ENCODE measurements at regions not wholly inside any gene's neighbourhood (a gene's known extent, or its start where the extent isn't known, plus 50 kb on each side); places are given as distances from the start of the nearest gene placed in this dataset.
"Not testable (repeated sequence)": the region's sequence is repeated elsewhere in the genome, so short reads cannot be mapped to it uniquely, and the experiment has no call there.

DNA sequence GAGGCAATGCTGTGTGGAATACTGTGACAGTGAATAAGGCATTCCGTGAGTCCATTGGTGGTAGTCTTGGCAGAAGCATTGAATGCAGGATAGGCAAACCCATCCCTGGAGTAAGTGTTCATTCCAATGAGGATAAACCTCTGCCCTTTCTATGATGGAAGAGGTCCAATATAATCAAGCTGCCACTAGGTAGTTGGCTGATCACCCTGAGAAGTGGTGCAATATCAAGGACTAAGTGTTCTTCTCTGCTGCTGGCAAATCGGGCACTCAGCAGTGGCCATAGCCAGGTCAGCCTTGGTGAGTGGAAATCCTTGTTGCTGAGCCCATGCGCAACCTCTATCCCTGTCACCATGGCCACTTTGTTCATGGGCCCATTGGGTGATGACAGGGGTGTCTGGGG is 70.1 kb downstream of the FBXO4 start:
- Histone ChIP-seq H3K27me3 (no peaks in the 10 kb centered on the region), H3K36me3 (no peaks in the 10 kb centered on the region), H3K4me3 (no peak overlapping the region), H3K9me3 (no peaks in the 10 kb centered on the region), H3K4me1 (no peaks in the 10 kb centered on the region), H3K27ac (no peak overlapping the region)
- TF ChIP-seq, protein P1, sequence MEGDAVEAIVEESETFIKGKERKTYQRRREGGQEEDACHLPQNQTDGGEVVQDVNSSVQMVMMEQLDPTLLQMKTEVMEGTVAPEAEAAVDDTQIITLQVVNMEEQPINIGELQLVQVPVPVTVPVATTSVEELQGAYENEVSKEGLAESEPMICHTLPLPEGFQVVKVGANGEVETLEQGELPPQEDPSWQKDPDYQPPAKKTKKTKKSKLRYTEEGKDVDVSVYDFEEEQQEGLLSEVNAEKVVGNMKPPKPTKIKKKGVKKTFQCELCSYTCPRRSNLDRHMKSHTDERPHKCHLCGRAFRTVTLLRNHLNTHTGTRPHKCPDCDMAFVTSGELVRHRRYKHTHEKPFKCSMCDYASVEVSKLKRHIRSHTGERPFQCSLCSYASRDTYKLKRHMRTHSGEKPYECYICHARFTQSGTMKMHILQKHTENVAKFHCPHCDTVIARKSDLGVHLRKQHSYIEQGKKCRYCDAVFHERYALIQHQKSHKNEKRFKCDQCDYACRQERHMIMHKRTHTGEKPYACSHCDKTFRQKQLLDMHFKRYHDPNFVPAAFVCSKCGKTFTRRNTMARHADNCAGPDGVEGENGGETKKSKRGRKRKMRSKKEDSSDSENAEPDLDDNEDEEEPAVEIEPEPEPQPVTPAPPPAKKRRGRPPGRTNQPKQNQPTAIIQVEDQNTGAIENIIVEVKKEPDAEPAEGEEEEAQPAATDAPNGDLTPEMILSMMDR (IDR thresholded peaks at IDR 0.05): no peak
- TF ChIP-seq POLR2AphosphoS5 (IDR thresholded peaks at IDR 0.05; ENCODE audit: insufficient read depth in 1 of 2, low read depth in 1 of 2) (no peak), POLR2A (IDR thresholded peaks at IDR 0.05) (no peak)
- no peak for DNase-seq (ENCODE audit: extremely low spot score in 2 of 2)
- intact Hi-C loops (cut with DNase I): no loop called here

DNA sequence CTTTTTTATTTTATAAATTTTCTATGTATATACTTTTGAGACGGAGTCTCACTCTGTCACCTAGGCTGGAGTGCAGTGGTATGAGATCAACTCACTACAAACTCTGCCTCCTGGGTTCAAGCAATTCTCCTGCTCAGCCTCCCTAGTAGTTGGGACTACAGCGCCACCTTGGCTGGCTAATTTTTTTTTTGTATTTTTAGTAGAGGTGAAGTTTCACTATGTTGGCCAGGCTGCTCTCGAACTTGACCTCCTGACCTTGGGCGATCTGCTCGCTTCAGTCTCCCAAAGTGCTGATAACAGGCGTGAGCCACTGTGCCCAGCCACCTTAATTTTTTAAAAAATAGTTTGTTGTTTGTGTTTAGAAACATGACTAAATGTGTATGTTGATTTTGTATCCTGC is 76.6 kb downstream of the FBXO4 start:
- no peaks in the 10 kb centered on the region for H3K27me3 ChIP-seq
- no peak for DNase-seq (ENCODE audit: extremely low spot score in 2 of 2)
- H3K4me3 ChIP-seq: no peak overlapping the region
- no peak overlapping the region for H3K27ac ChIP-seq
- H3K9me3 ChIP-seq: no peaks in the 10 kb centered on the region
- H3K36me3 ChIP-seq: no peaks in the 10 kb centered on the region
- no peaks in the 10 kb centered on the region for H3K4me1 ChIP-seq
- TF ChIP-seq POLR2AphosphoS5 (IDR thresholded peaks at IDR 0.05; ENCODE audit: insufficient read depth in 1 of 2, low read depth in 1 of 2): no peak
- TF ChIP-seq, protein P1 (IDR thresholded peaks at IDR 0.05): no peak
- TF ChIP-seq POLR2A (IDR thresholded peaks at IDR 0.05): no peak
- intact Hi-C loops (cut with DNase I): no loop called here

DNA sequence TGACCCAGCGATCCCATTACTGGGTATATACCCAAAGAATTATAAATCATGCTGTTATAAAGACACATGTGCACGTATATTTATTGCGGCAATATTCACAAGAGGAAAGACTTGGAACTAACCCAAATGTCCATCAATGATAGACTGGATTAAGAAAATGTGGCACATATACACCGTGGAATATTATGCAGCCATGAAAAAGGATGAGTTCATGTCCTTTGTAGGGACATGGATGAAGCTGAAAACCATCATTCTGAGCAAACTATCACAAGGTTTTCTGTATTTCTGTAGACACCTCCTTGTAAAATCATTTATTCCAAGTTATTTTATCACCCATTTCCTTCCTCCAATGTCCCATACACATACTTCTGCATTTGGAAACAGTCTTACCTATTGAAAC is 78.8 kb downstream of the FBXO4 start:
- H3K27me3 ChIP-seq; H3K36me3 ChIP-seq; intact Hi-C loops (cut with DNase I); DNase-seq (ENCODE audit: extremely low spot score in 2 of 2); H3K4me3 ChIP-seq; H3K9me3 ChIP-seq; H3K4me1 ChIP-seq; H3K27ac ChIP-seq: not testable (repeated sequence)

DNA sequence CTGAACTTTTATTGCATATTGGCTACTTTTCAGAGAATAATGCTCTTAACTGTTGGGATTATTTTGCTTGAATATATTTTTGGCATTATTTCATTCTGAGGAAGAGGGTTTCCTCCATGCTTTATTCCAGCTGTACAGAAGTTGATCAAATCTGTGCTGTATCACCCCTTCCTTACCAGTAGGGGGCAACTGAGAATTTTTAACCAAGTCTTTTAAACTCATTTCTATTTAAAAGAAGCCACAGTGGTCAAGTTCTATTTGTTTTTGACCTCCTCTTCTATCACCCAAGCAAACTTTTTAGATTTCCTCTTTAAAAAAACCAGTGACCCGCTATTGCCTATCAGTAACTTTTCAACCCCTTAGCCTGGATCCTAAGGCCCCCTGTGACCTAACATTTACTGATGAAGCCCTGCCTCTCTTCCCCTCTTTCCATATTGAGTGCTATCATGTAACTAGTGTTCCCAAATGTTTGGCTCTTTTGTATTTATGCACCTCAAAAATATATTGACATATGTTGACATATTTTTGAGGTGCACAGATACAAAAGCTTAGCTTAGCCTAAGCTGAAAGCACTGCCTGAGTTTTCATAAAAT is 80.6 kb downstream of the FBXO4 start:
- intact Hi-C loops (cut with DNase I): no loop called here
- no peaks in the 10 kb centered on the region for H3K9me3 ChIP-seq
- no peaks in the 10 kb centered on the region for H3K36me3 ChIP-seq

DNA sequence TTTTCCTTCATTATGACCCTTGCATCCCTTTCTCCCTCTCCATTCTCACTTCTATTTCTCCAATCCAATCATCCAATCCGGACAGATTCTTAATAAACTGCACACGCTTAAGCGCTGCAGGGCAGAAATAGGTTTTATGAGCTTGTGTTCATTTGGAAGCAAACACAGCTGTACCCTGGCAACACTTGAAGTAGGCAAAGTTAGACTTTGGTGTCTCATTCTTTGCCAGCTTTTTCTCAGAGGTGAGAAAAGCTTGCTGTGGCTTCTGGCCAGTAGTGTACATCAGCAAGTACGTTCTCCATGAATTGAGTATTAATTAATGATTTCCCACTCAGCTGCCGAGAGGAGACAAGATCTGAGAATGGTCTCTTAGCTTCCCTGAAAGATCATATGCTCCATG is 88.5 kb downstream of the FBXO4 start:
- TF ChIP-seq POLR2AphosphoS5 (IDR thresholded peaks at IDR 0.05; ENCODE audit: insufficient read depth in 1 of 2, low read depth in 1 of 2) (no peak), POLR2A (IDR thresholded peaks at IDR 0.05) (no peak)
- TF ChIP-seq, protein P1 (IDR thresholded peaks at IDR 0.05): no peak
- no peaks in the 10 kb centered on the region for H3K36me3 ChIP-seq
- no peaks in the 10 kb centered on the region for H3K9me3 ChIP-seq
- no peak overlapping the region for H3K27ac ChIP-seq
- no peak for DNase-seq (ENCODE audit: extremely low spot score in 2 of 2)
- H3K4me1 ChIP-seq: no peaks in the 10 kb centered on the region
- H3K4me3 ChIP-seq: no peak overlapping the region
- no peaks in the 10 kb centered on the region for H3K27me3 ChIP-seq
- intact Hi-C loops (cut with DNase I): no loop called here

More for the DNA sequence above, 80.6 kb downstream of the FBXO4 start:
- Histone ChIP-seq H3K4me3 (no peak overlapping the region), H3K4me1 (no peaks in the 10 kb centered on the region), H3K27me3 (no peaks in the 10 kb centered on the region), H3K27ac (no peak overlapping the region)
- TF ChIP-seq, protein P1 (IDR thresholded peaks at IDR 0.05): peak in 1 of 3 experiments; percentile 57
- TF ChIP-seq POLR2A (IDR thresholded peaks at IDR 0.05): no peak
- DNase-seq (ENCODE audit: extremely low spot score in 2 of 2): no peak

Data from vagina (tissue), 2 donors.